Smooth muscle cell (in vitro differentiated cells): ENCODE measurements at regions not wholly inside any gene's neighbourhood (a gene's known extent, or its start where the extent isn't known, plus 50 kb on each side); places are given as distances from the start of the nearest gene placed in this dataset.

Experiments used
- DNase-seq: peaks from one replicate; lab custom pipeline; 2025; ENCODE audit not compliant: unreplicated experiment; lab: John Stamatoyannopoulos, UW
- H2AFZ ChIP-seq: fragments of 200-600 bp; sonication (generic); 2 replicates; pipeline ENCODE4 v1.6.0; 2016; ENCODE audit warnings: antibody characterized with exemption, low read depth, mild to moderate bottlenecking
- H3F3A ChIP-seq: fragments of 200-600 bp; sonication (generic); 2 replicates; pipeline ENCODE4 v1.6.0; 2017; ENCODE audit warnings: antibody characterized with exemption, low read depth
- H3K27ac ChIP-seq: fragments of 200-600 bp; sonication (generic); 2 replicates; pipeline ENCODE4 v1.5.1; 2016; ENCODE audit warnings: low read depth, mild to moderate bottlenecking
- H3K27me3 ChIP-seq: fragments of 200-600 bp; sonication (generic); 2 replicates; pipeline ENCODE4 v1.6.1; 2016; ENCODE audit warnings: low read depth, mild to moderate bottlenecking
- H3K36me3 ChIP-seq: fragments of 200-600 bp; sonication (generic); 2 replicates; pipeline ENCODE4 v1.5.1; 2016; ENCODE audit warnings: low read depth
- H3K4me1 ChIP-seq: fragments of 200-600 bp; sonication (generic); 2 replicates; pipeline ENCODE4 v1.5.1; 2016; ENCODE audit warnings: low read depth
- H3K4me2 ChIP-seq: fragments of 200-600 bp; sonication (generic); 2 replicates; pipeline ENCODE4 v1.6.0; 2016; ENCODE audit warnings: mild to moderate bottlenecking
- H3K4me3 ChIP-seq: fragments of 200-600 bp; sonication (generic); 2 replicates; pipeline ENCODE4 v1.5.1; 2016; ENCODE audit warnings: mild to moderate bottlenecking
- H3K79me2 ChIP-seq: fragments of 200-600 bp; sonication (generic); 2 replicates; pipeline ENCODE4 v1.6.0; 2016; ENCODE audit warnings: low read depth, mild to moderate bottlenecking
- H3K9ac ChIP-seq: fragments of 200-600 bp; sonication (generic); 2 replicates; pipeline ENCODE4 v1.6.0; 2016; ENCODE audit warnings: low read depth
- H3K9me3 ChIP-seq: fragments of 200-600 bp; sonication (generic); replicated peaks from 2 replicates; pipeline ENCODE4 v1.5.1; 2016; ENCODE audit warnings: low read depth
- H4K20me1 ChIP-seq: fragments of 200-600 bp; sonication (generic); 2 replicates; pipeline ENCODE4 v1.6.0; 2016; ENCODE audit warnings: low read depth
- CTCF ChIP-seq: fragments of 200-600 bp; sonication (generic); IDR thresholded peaks from 2 replicates; pipeline ENCODE4 v1.5.1; 2017; ENCODE audit warnings: borderline replicate concordance, mild to moderate bottlenecking, antibody characterized with exemption; ENCODE audit not compliant: insufficient read depth, poor library complexity, severe bottlenecking
- WGBS: methylation state at CpG from one replicate; pipeline ENCODE4 v1.1.7; 2016; ENCODE audit warnings: low lambda C conversion rate; 5-methylcytosine and 5-hydroxymethylcytosine counted together

GRCh38 chr4:14428125-14428524 lies 574.2 kb upstream of the CPEB2 start:
- 83% methylated on average over 2 of the region's 2 CpGs for WGBS
- H3K4me2 ChIP-seq: no peak overlapping the region
- TF ChIP-seq CTCF: no peak
- no peaks in the 10 kb centered on the region for H3K4me1 ChIP-seq
- peaks cover 14% of the 10 kb centered on the region for H3K27me3 ChIP-seq
- H3F3A ChIP-seq: no peaks in the 10 kb centered on the region
- H3K79me2 ChIP-seq: no peaks in the 10 kb centered on the region
- H3K4me3 ChIP-seq: no peak overlapping the region
- no peak overlapping the region for H3K9ac ChIP-seq
- H3K9me3 ChIP-seq: no peaks in the 10 kb centered on the region
- no peak for DNase-seq
- no peak overlapping the region for H2AFZ ChIP-seq
- H4K20me1 ChIP-seq: no peaks in the 10 kb centered on the region
- no peak overlapping the region for H3K27ac ChIP-seq
- no peaks in the 10 kb centered on the region for H3K36me3 ChIP-seq

GRCh38 chr4:14431155-14432134 lies 570.8 kb upstream of the CPEB2 start:
- no peak overlapping the region for H3K4me2 ChIP-seq
- H3K36me3 ChIP-seq: no peaks in the 10 kb centered on the region
- 73% methylated on average over 3 of the region's 3 CpGs for WGBS
- no peak overlapping the region for H3K27ac ChIP-seq
- H3K27me3 ChIP-seq: peaks cover 18% of the 10 kb centered on the region
- no peak overlapping the region for H3K9ac ChIP-seq
- no peak for DNase-seq
- H3K4me1 ChIP-seq: no peaks in the 10 kb centered on the region
- H4K20me1 ChIP-seq: no peaks in the 10 kb centered on the region
- H3K79me2 ChIP-seq: no peaks in the 10 kb centered on the region
- H3F3A ChIP-seq: no peaks in the 10 kb centered on the region
- no peak overlapping the region for H3K4me3 ChIP-seq
- TF ChIP-seq CTCF: no peak
- H3K9me3 ChIP-seq: no peaks in the 10 kb centered on the region
- no peak overlapping the region for H2AFZ ChIP-seq

- Histone ChIP-seq H3K27ac (no peak overlapping the region), H3K79me2 (no peaks in the 10 kb centered on the region), H3K9me3 (no peaks in the 10 kb centered on the region), H3K4me3 (no peak overlapping the region), H3K9ac (no peak overlapping the region), H3K36me3 (no peaks in the 10 kb centered on the region), H4K20me1 (no peaks in the 10 kb centered on the region), H2AFZ (no peak overlapping the region), H3K27me3 (peaks cover 23% of the 10 kb centered on the region), H3F3A (no peaks in the 10 kb centered on the region), H3K4me2 (no peak overlapping the region), H3K4me1 (no peaks in the 10 kb centered on the region)
- no peak for DNase-seq
- TF ChIP-seq CTCF: no peak
- WGBS: 55% methylated on average over 2 of the region's 2 CpGs
These were observed 567.8 kb upstream of the CPEB2 start for GRCh38 chr4:14434483-14434882.
